Hepatocyte (in vitro differentiated cells): ENCODE measurements at regions not wholly inside any gene's neighbourhood (a gene's known extent, or its start where the extent isn't known, plus 50 kb on each side); places are given as distances from the start of the nearest gene placed in this dataset.

Experiments
- EZH2 ChIP-seq: fragments of 200-600 bp; sonication (generic); IDR thresholded peaks from 2 replicates; pipeline ENCODE4 v1.6.1; 2016; ENCODE audit warnings: antibody characterized with exemption, mild to moderate bottlenecking, borderline replicate concordance
- EZH2phosphoT487 ChIP-seq: fragments of 200-600 bp; sonication (generic); IDR thresholded peaks from one replicate; pipeline ENCODE4 v1.6.1; 2018; ENCODE audit warnings: antibody characterized with exemption, mild to moderate bottlenecking, low read depth, moderate library complexity; ENCODE audit not compliant: unreplicated experiment, severe bottlenecking
- TF ChIP-seq, protein P1 (sequence below): fragments of 200-600 bp; sonication (generic); IDR thresholded peaks from 2 replicates; pipeline ENCODE4 v1.5.1; 2016; ENCODE audit warnings: antibody characterized with exemption, mild to moderate bottlenecking; ENCODE audit not compliant: poor library complexity

- TF ChIP-seq, protein P1, sequence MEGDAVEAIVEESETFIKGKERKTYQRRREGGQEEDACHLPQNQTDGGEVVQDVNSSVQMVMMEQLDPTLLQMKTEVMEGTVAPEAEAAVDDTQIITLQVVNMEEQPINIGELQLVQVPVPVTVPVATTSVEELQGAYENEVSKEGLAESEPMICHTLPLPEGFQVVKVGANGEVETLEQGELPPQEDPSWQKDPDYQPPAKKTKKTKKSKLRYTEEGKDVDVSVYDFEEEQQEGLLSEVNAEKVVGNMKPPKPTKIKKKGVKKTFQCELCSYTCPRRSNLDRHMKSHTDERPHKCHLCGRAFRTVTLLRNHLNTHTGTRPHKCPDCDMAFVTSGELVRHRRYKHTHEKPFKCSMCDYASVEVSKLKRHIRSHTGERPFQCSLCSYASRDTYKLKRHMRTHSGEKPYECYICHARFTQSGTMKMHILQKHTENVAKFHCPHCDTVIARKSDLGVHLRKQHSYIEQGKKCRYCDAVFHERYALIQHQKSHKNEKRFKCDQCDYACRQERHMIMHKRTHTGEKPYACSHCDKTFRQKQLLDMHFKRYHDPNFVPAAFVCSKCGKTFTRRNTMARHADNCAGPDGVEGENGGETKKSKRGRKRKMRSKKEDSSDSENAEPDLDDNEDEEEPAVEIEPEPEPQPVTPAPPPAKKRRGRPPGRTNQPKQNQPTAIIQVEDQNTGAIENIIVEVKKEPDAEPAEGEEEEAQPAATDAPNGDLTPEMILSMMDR: no peak
- TF ChIP-seq EZH2 (no peak), EZH2phosphoT487 (no peak)
Observed at GRCh38 chr4:181775298-181775697, 467.9 kb upstream of the TENM3 start.
